IPS DF 19.7 (cell line): ENCODE measurements at regions not wholly inside any gene's neighbourhood (a gene's known extent, or its start where the extent isn't known, plus 50 kb on each side); places are given as distances from the start of the nearest gene placed in this dataset.

ENCODE experiments used
- DNase-seq: peaks from one replicate; pipeline ENCODE4 v3.0.0-alpha.2; 2013; ENCODE audit warnings: low read depth, low spot score

GRCh38 chr5:68534131-68534940 lies 318.8 kb downstream of the PIK3R1 start:
- no peak for DNase-seq

GRCh38 chr5:68534956-68535520 lies 319.5 kb downstream of the PIK3R1 start:
- DNase-seq: no peak

GRCh38 chr5:68538814-68539420 lies 323.4 kb downstream of the PIK3R1 start:
- no peak for DNase-seq

- DNase-seq: no peak
Measured at GRCh38 chr5:68540798-68541590, 325.4 kb downstream of the PIK3R1 start.

GRCh38 chr5:68542207-68542606 lies 326.7 kb downstream of the PIK3R1 start:
- DNase-seq: no peak

GRCh38 chr5:68543212-68543611 lies 327.7 kb downstream of the PIK3R1 start:
- DNase-seq: no peak

- DNase-seq: no peak
Measured at GRCh38 chr5:68544091-68544647, 328.6 kb downstream of the PIK3R1 start.

- no peak for DNase-seq
Measured at GRCh38 chr5:68544648-68545552, 329.3 kb downstream of the PIK3R1 start.

- no peak for DNase-seq
Measured at GRCh38 chr5:68545636-68546295, 330.2 kb downstream of the PIK3R1 start.

- DNase-seq: no peak
Measured at GRCh38 chr5:68547056-68547455, 331.5 kb downstream of the PIK3R1 start.

- DNase-seq: no peak
Measured at GRCh38 chr5:68547622-68548021, 332.1 kb downstream of the PIK3R1 start.

GRCh38 chr5:68548959-68549676 lies 333.6 kb downstream of the PIK3R1 start:
- no peak for DNase-seq

- no peak for DNase-seq
Measured at GRCh38 chr5:68550015-68550414, 334.5 kb downstream of the PIK3R1 start.

GRCh38 chr5:68551436-68551835 lies 335.9 kb downstream of the PIK3R1 start:
- DNase-seq: no peak

- no peak for DNase-seq
Measured at GRCh38 chr5:68554571-68555279, 339.2 kb downstream of the PIK3R1 start.

GRCh38 chr5:68555907-68556681 lies 340.5 kb downstream of the PIK3R1 start:
- no peak for DNase-seq

- DNase-seq: no peak
Measured at GRCh38 chr5:68557162-68557936, 341.8 kb downstream of the PIK3R1 start.
